A673 (cell line): ENCODE measurements at regions not wholly inside any gene's neighbourhood (a gene's known extent, or its start where the extent isn't known, plus 50 kb on each side); places are given as distances from the start of the nearest gene placed in this dataset.

ENCODE experiments used
- EZH2 ChIP-seq: fragments of 200-600 bp; sonication (generic); IDR thresholded peaks from 2 replicates; pipeline ENCODE4 v1.6.1; 2017; ENCODE audit warnings: borderline replicate concordance, low read depth, mild to moderate bottlenecking, mixed read lengths, antibody characterized with exemption, low read length; ENCODE audit not compliant: poor library complexity, severe bottlenecking
- TF ChIP-seq, protein P1 (sequence below): fragments of 300-800, 200-600 bp; sonication (generic); conservative IDR thresholded peaks from 2 replicates; pipeline ENCODE4 v1.5.1; 2017; ENCODE audit warnings: low read depth, mild to moderate bottlenecking, antibody characterized with exemption, low read length, moderate library complexity, mixed read lengths

DNA sequence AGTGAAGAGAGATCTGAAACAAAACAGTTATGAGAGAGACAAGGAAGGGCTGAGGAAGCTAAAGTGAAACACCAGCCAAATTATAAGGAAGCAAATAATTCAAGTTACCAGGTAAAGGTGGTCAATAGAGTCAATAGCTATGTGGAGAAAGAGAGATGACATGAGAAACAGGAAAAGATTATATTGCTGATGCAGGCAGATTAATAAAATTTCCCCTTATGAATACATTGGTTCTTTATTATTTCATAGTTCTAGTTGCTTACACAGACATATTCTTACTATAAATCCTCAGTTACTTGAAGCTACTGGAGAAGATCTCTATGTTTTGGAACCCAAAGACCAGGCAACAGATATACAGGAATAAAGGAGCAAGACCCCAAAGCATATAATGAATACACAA lies 273.7 kb upstream of the CTSO start:
- TF ChIP-seq, protein P1, sequence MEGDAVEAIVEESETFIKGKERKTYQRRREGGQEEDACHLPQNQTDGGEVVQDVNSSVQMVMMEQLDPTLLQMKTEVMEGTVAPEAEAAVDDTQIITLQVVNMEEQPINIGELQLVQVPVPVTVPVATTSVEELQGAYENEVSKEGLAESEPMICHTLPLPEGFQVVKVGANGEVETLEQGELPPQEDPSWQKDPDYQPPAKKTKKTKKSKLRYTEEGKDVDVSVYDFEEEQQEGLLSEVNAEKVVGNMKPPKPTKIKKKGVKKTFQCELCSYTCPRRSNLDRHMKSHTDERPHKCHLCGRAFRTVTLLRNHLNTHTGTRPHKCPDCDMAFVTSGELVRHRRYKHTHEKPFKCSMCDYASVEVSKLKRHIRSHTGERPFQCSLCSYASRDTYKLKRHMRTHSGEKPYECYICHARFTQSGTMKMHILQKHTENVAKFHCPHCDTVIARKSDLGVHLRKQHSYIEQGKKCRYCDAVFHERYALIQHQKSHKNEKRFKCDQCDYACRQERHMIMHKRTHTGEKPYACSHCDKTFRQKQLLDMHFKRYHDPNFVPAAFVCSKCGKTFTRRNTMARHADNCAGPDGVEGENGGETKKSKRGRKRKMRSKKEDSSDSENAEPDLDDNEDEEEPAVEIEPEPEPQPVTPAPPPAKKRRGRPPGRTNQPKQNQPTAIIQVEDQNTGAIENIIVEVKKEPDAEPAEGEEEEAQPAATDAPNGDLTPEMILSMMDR, result no peak
- no peak for TF ChIP-seq EZH2
